ENCODE measurements at regions not wholly inside any gene's neighbourhood (a gene's known extent, or its start where the extent isn't known, plus 50 kb on each side); places are given as distances from the start of the nearest gene placed in this dataset.

GRCh38 chr18:41269294-41269693, 685.7 kb upstream of the PIK3C3 start:
- POLR2A ChIA-PET: no interaction called here
- no peaks in the 10 kb centered on the region for H3K4me1 ChIP-seq (ENCODE audit: control insufficient read depth, extremely low read depth, insufficient read depth, low read length)
- dilution Hi-C loops (cut with MboI; ENCODE audit: extremely low pct_ligation_motif_present, low sequenced_read_pairs): no loop called here
- no peak overlapping the region for H3K4me2 ChIP-seq (ENCODE audit: insufficient read depth, low read length)
- no peaks in the 10 kb centered on the region for H3K79me2 ChIP-seq (ENCODE audit: control insufficient read depth, insufficient read depth, low read length)
- H3K9ac ChIP-seq (replicated peaks; ENCODE audit: extremely low read depth, insufficient read depth, low read length): no peak overlapping the region
- no peaks in the 10 kb centered on the region for H3K36me3 ChIP-seq (ENCODE audit: control insufficient read depth in 2 of 2, extremely low read depth in 1 of 2, insufficient read depth in 2 of 2, low read length in 2 of 2)
- intact Hi-C loops (cut with micrococcal nuclease): no loop called here
- BruUV-seq (replicated peaks): no TSS peak
- DNase-seq (ENCODE audit: low read depth, low spot score): no peak
- H3K9me3 ChIP-seq (replicated peaks; ENCODE audit: control insufficient read depth, insufficient read depth, low read length): no peaks in the 10 kb centered on the region
- H4K20me1 ChIP-seq (replicated peaks; ENCODE audit: control insufficient read depth, extremely low read depth, insufficient read depth, low read length): no peaks in the 10 kb centered on the region
- H3K4me3 ChIP-seq (replicated peaks in 1 of 3; ENCODE audit: insufficient read depth in 1 of 3, low read depth in 1 of 3, low read length in 3 of 3): no peak overlapping the region
- no peaks in the 10 kb centered on the region for H3K27me3 ChIP-seq (ENCODE audit: control insufficient read depth in 2 of 2, insufficient read depth in 2 of 2, low read length in 2 of 2)
- FAIRE-seq: no peak
- TF ChIP-seq MAX (IDR thresholded peaks at IDR 0.05; ENCODE audit: insufficient read depth, insufficient read length): no peak
- TF ChIP-seq POLR2A (IDR thresholded peaks at IDR 0.05; ENCODE audit: low read depth, low read length): no peak
- TF ChIP-seq MYC (IDR thresholded peaks at IDR 0.05; ENCODE audit: low read depth, low read length): no peak
- TF ChIP-seq CTCF (IDR thresholded peaks at IDR 0.05; ENCODE audit: extremely low read depth in 1 of 2, insufficient read depth in 1 of 2, low read depth in 1 of 2, low read length in 2 of 2): no peak
- H2AFZ ChIP-seq (ENCODE audit: low read depth, low read length): no peak overlapping the region
- CTCF ChIA-PET: no interaction called here
- H3K9me1 ChIP-seq (replicated peaks; ENCODE audit: control insufficient read depth, extremely low read depth, insufficient read depth, low read length): no peaks in the 10 kb centered on the region
- no peak overlapping the region for H3K27ac ChIP-seq (ENCODE audit: insufficient read depth, low read depth, low read length)

GRCh38 chr18:41268271-41268670, 686.8 kb upstream of the PIK3C3 start:
- Histone ChIP-seq H3K4me2 (ENCODE audit: insufficient read depth, low read length) (no peak overlapping the region), H3K27ac (ENCODE audit: insufficient read depth, low read depth, low read length) (no peak overlapping the region), H3K36me3 (ENCODE audit: control insufficient read depth in 2 of 2, extremely low read depth in 1 of 2, insufficient read depth in 2 of 2, low read length in 2 of 2) (no peaks in the 10 kb centered on the region), H3K9me1 (replicated peaks; ENCODE audit: control insufficient read depth, extremely low read depth, insufficient read depth, low read length) (no peaks in the 10 kb centered on the region), H3K79me2 (ENCODE audit: control insufficient read depth, insufficient read depth, low read length) (no peaks in the 10 kb centered on the region), H3K9me3 (replicated peaks; ENCODE audit: control insufficient read depth, insufficient read depth, low read length) (no peaks in the 10 kb centered on the region), H3K4me3 (replicated peaks in 1 of 3; ENCODE audit: insufficient read depth in 1 of 3, low read depth in 1 of 3, low read length in 3 of 3) (no peak overlapping the region), H2AFZ (ENCODE audit: low read depth, low read length) (no peak overlapping the region), H4K20me1 (replicated peaks; ENCODE audit: control insufficient read depth, extremely low read depth, insufficient read depth, low read length) (no peaks in the 10 kb centered on the region), H3K4me1 (ENCODE audit: control insufficient read depth, extremely low read depth, insufficient read depth, low read length) (no peaks in the 10 kb centered on the region), H3K27me3 (ENCODE audit: control insufficient read depth in 2 of 2, insufficient read depth in 2 of 2, low read length in 2 of 2) (no peaks in the 10 kb centered on the region), H3K9ac (replicated peaks; ENCODE audit: extremely low read depth, insufficient read depth, low read length) (no peak overlapping the region)
- intact Hi-C loops (cut with micrococcal nuclease): no loop called here
- TF ChIP-seq POLR2A (IDR thresholded peaks at IDR 0.05; ENCODE audit: low read depth, low read length) (no peak), FOS (IDR thresholded peaks at IDR 0.05; ENCODE audit: borderline replicate concordance, insufficient read depth, low read length) (no peak), POLR2AphosphoS5 (IDR thresholded peaks at IDR 0.05; ENCODE audit: insufficient read depth, low read depth, low read length) (no peak), GATA2 (IDR thresholded peaks at IDR 0.05; ENCODE audit: insufficient read depth, insufficient read length, low read depth, low read length) (no peak), MYC (IDR thresholded peaks at IDR 0.05; ENCODE audit: low read depth, low read length) (no peak)
- POLR2A ChIA-PET: no interaction called here
- FAIRE-seq (no peak), DNase-seq (ENCODE audit: low read depth, low spot score) (no peak)
- dilution Hi-C loops (cut with MboI; ENCODE audit: extremely low pct_ligation_motif_present, low sequenced_read_pairs): no loop called here
- BruUV-seq (replicated peaks): no TSS peak
- CTCF ChIA-PET: no interaction called here

All from endothelial cell of umbilical vein (primary cell).